Kidney (tissue), 13 donors: ENCODE measurements at regions not wholly inside any gene's neighbourhood (a gene's known extent, or its start where the extent isn't known, plus 50 kb on each side); places are given as distances from the start of the nearest gene placed in this dataset.

ENCODE experiments used
- DNase-seq, 5 donors: peaks; one replicate each; pipeline ENCODE4 v3.0.0-alpha.2; 2013 to 2020
- FAIRE-seq: peaks from 2 replicates; lab custom pipeline; 2012; peaks lifted over from hg19 to GRCh38; lab: Jason Lieb, UNC
- H3K27ac ChIP-seq, 2 donors: one replicate each; pipeline ENCODE4 v1.7.0; 2013; ENCODE audit warnings: low read depth in 2 of 2, low read length in 2 of 2, inconsistent platforms in 1 of 2
- H3K27me3 ChIP-seq: one replicate; pipeline ENCODE4 v1.7.1; 2013; ENCODE audit warnings: low read length, inconsistent platforms; ENCODE audit not compliant: control insufficient read depth, insufficient read depth
- H3K36me3 ChIP-seq, 3 donors: one replicate each; pipeline versions ENCODE4 v1.7.0 to v1.7.1; 2013; ENCODE audit warnings: low read length in 3 of 3, control low read depth in 1 of 3, inconsistent platforms in 1 of 3; ENCODE audit not compliant: insufficient read depth in 3 of 3, control insufficient read depth in 2 of 3
- H3K4me1 ChIP-seq, 3 donors: one replicate each; pipeline versions ENCODE4 v1.7.0 to v1.7.1; 2013; ENCODE audit warnings: low read length in 3 of 3, inconsistent platforms in 1 of 3, low read depth in 1 of 3; ENCODE audit not compliant: control insufficient read depth in 2 of 3, insufficient read depth in 2 of 3
- H3K4me3 ChIP-seq, 3 donors: one replicate each; pipeline versions ENCODE4 v1.7.0 to v1.8.1; 2013; ENCODE audit warnings: low read length in 3 of 3, control low read depth in 1 of 3, inconsistent platforms in 1 of 3
- H3K9ac ChIP-seq, 3 donors: one replicate each; pipeline versions ENCODE4 v1.7.0 to v1.7.1; 2013; ENCODE audit warnings: low read length in 3 of 3, control low read depth in 1 of 3, inconsistent platforms in 1 of 3
- H3K9me3 ChIP-seq, 3 donors: one replicate each; pipeline versions ENCODE4 v1.7.0 to v1.7.1; 2013; ENCODE audit warnings: low read length in 3 of 3, control low read depth in 1 of 3, inconsistent platforms in 1 of 3; ENCODE audit not compliant: control insufficient read depth in 2 of 3, insufficient read depth in 1 of 3
- CTCF ChIP-seq: IDR thresholded peaks from 3 replicates; pipeline ENCODE4 v1.5.1; 2012; ENCODE audit warnings: mild to moderate bottlenecking, moderate library complexity, borderline replicate concordance; ENCODE audit not compliant: insufficient read depth; ENCODE audit errors: extremely low read depth
- intact Hi-C: fragments of 100-400 bp; cut with DNase I; formaldehyde crosslinking; loops from one replicate; pipeline ENCODE4 v1.11.1; 2022
- donor health status: control.
- donor health status: control.
- donor health status: control.
- donor health status: control.
- donor health status: control.
- donor health status: DM: yes; HTN: yes; CAD: no.
- donor health status: Normal renal cell carcinoma (clear cell type).

- DNase-seq, result no peak
- no peak overlapping the region for H3K27ac ChIP-seq
- H3K4me1 ChIP-seq, result no peaks in the 10 kb centered on the region
- no peaks in the 10 kb centered on the region for H3K27me3 ChIP-seq
- no peaks in the 10 kb centered on the region for H3K36me3 ChIP-seq
- TF ChIP-seq CTCF, result no peak
- no peak overlapping the region for H3K4me3 ChIP-seq
- no peak for FAIRE-seq
- H3K9me3 ChIP-seq, result no peaks in the 10 kb centered on the region
- no peak overlapping the region for H3K9ac ChIP-seq
- intact Hi-C loops, result no loop called here
Observed at GRCh38 chr10:128694168-128694850, 568.1 kb upstream of the MKI67 start.

- Histone ChIP-seq H3K9ac (no peak overlapping the region), H3K4me3 (no peak overlapping the region), H3K27me3 (no peaks in the 10 kb centered on the region), H3K36me3 (no peaks in the 10 kb centered on the region), H3K9me3 (no peaks in the 10 kb centered on the region), H3K27ac (no peak overlapping the region), H3K4me1 (no peaks in the 10 kb centered on the region)
- DNase-seq, result no peak
- FAIRE-seq, result no peak
- intact Hi-C loops, result no loop called here
- TF ChIP-seq CTCF, result no peak
Observed at GRCh38 chr10:128694851-128695725, 568.9 kb upstream of the MKI67 start.

- TF ChIP-seq CTCF, result no peak
- no peak for FAIRE-seq
- Histone ChIP-seq H3K4me1 (no peaks in the 10 kb centered on the region), H3K27ac (no peak overlapping the region), H3K9me3 (no peaks in the 10 kb centered on the region), H3K36me3 (no peaks in the 10 kb centered on the region), H3K4me3 (no peak overlapping the region), H3K9ac (no peak overlapping the region), H3K27me3 (no peaks in the 10 kb centered on the region)
- DNase-seq, result no peak
- intact Hi-C loops, result no loop called here
Observed at GRCh38 chr10:128695931-128696330, 569.7 kb upstream of the MKI67 start.
